ENCODE measurements at regions not wholly inside any gene's neighbourhood (a gene's known extent, or its start where the extent isn't known, plus 50 kb on each side); places are given as distances from the start of the nearest gene placed in this dataset.
"Not testable (repeated sequence)": the region's sequence is repeated elsewhere in the genome, so short reads cannot be mapped to it uniquely, and the experiment has no call there.

DNA sequence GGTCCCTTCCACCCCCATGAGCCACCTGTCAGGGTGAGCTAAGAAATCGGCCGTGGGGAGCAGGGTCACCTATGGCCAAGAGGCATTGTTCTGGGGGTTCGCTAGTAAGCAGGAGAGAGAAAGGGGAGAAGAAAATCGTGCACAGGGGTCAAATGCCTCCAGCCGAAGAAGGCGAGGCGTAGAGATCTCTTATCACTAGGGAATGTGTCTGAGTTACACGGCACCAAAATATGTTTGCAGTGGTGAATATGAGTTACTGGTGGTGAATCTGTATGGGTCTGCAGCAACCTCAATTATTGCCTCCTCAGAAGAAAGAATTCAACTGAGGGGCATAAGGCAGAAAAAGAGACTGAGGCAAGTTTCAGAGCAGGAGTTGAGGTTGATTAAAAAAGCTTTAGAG, 54.2 kb upstream of the RABGAP1L start:
- no peak overlapping the region for H2AFZ ChIP-seq (ENCODE audit: low read depth, low read length)
- H3K36me3 ChIP-seq (ENCODE audit: control insufficient read depth in 1 of 2, insufficient read depth in 2 of 2, low read depth in 1 of 2, low read length in 2 of 2), result no peaks in the 10 kb centered on the region
- H4K91ac ChIP-seq (ENCODE audit: low read length), result no peak overlapping the region
- no peak overlapping the region for H2BK12ac ChIP-seq (ENCODE audit: low read length in 2 of 2)
- no peak overlapping the region for H3K4ac ChIP-seq (ENCODE audit: low read depth in 1 of 2, low read length in 2 of 2)
- no peaks in the 10 kb centered on the region for H3K4me1 ChIP-seq (ENCODE audit: control insufficient read depth, insufficient read depth, low read depth, low read length)
- no peak overlapping the region for H2BK15ac ChIP-seq (ENCODE audit: low read depth, poor library complexity, severe bottlenecking)
- no peak overlapping the region for H3K9ac ChIP-seq (ENCODE audit: low read length)
- no peak overlapping the region for H2AK5ac ChIP-seq (ENCODE audit: low read length, severe bottlenecking)
- 92% methylated on average over 8 of the region's 8 CpGs for WGBS
- H3K23ac ChIP-seq (ENCODE audit: low read length in 2 of 2), result no peak overlapping the region
- H3K27ac ChIP-seq (ENCODE audit: low read length, poor library complexity, severe bottlenecking), result no peak overlapping the region
- H3K27me3 ChIP-seq (ENCODE audit: control insufficient read depth in 1 of 2, insufficient read depth in 1 of 2, low read length in 2 of 2), result peaks cover 0 to 11% of the 10 kb centered on the region in 2 experiments
- no peak overlapping the region for H3K18ac ChIP-seq (ENCODE audit: low read depth in 1 of 2, low read length in 2 of 2)
- H3K14ac ChIP-seq (ENCODE audit: low read length in 2 of 2), result no peak overlapping the region
- H3K4me2 ChIP-seq (ENCODE audit: low read length, poor library complexity, severe bottlenecking), result no peak overlapping the region
- no peak overlapping the region for H2BK120ac ChIP-seq (ENCODE audit: low read depth, low read length)
- DNase-seq, result no peak
- no peaks in the 10 kb centered on the region for H3K79me1 ChIP-seq (replicated peaks; ENCODE audit: low read length, poor library complexity, severe bottlenecking)
- no peak overlapping the region for H4K8ac ChIP-seq (ENCODE audit: low read length)
- H3K9me3 ChIP-seq (ENCODE audit: control insufficient read depth, low read length), result no peaks in the 10 kb centered on the region
- no peak overlapping the region for H2BK5ac ChIP-seq (ENCODE audit: low read depth, low read length, poor library complexity, severe bottlenecking)
- no peak overlapping the region for H3K4me3 ChIP-seq (ENCODE audit: insufficient read depth in 1 of 2, low read depth in 1 of 2, low read length in 2 of 2)

DNA sequence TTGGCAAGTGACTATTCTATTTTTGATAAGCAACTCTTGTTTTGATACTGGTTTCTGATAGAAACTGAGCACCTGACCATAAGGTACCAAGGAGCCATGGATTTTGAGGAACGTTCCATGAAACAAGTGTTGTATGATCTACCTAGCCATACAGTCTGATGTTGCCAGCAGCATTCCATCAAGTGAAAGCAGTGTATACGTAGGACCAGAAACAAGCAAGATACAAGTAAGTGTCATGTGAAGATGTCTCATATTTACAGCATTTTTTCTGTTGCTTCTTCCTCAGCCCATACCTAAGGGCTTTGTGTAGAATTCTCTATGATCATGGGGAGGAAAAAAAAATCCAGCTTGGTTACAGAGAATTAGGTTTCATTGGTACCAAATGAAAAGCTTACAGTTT, 55.6 kb upstream of the RABGAP1L start:
- Histone ChIP-seq H3K4me1 (ENCODE audit: control insufficient read depth, insufficient read depth, low read depth, low read length) (no peaks in the 10 kb centered on the region), H3K4me3 (ENCODE audit: insufficient read depth in 1 of 2, low read depth in 1 of 2, low read length in 2 of 2) (no peak overlapping the region), H2AK5ac (ENCODE audit: low read length, severe bottlenecking) (no peak overlapping the region), H3K23ac (ENCODE audit: low read length in 2 of 2) (no peak overlapping the region), H3K36me3 (ENCODE audit: control insufficient read depth in 1 of 2, insufficient read depth in 2 of 2, low read depth in 1 of 2, low read length in 2 of 2) (no peaks in the 10 kb centered on the region), H3K79me1 (replicated peaks; ENCODE audit: low read length, poor library complexity, severe bottlenecking) (no peaks in the 10 kb centered on the region), H2BK15ac (ENCODE audit: low read depth, poor library complexity, severe bottlenecking) (no peak overlapping the region), H2AFZ (ENCODE audit: low read depth, low read length) (no peak overlapping the region), H3K9me3 (ENCODE audit: control insufficient read depth, low read length) (no peaks in the 10 kb centered on the region), H4K8ac (ENCODE audit: low read length) (no peak overlapping the region), H4K91ac (ENCODE audit: low read length) (no peak overlapping the region), H3K9ac (ENCODE audit: low read length) (no peak overlapping the region), H3K4me2 (ENCODE audit: low read length, poor library complexity, severe bottlenecking) (no peak overlapping the region), H3K14ac (ENCODE audit: low read length in 2 of 2) (no peak overlapping the region), H3K27ac (ENCODE audit: low read length, poor library complexity, severe bottlenecking) (no peak overlapping the region), H3K18ac (ENCODE audit: low read depth in 1 of 2, low read length in 2 of 2) (no peak overlapping the region), H2BK120ac (ENCODE audit: low read depth, low read length) (no peak overlapping the region), H2BK12ac (ENCODE audit: low read length in 2 of 2) (no peak overlapping the region), H3K27me3 (ENCODE audit: control insufficient read depth in 1 of 2, insufficient read depth in 1 of 2, low read length in 2 of 2) (peaks cover 0 to 11% of the 10 kb centered on the region in 2 experiments), H3K4ac (ENCODE audit: low read depth in 1 of 2, low read length in 2 of 2) (no peak overlapping the region), H2BK5ac (ENCODE audit: low read depth, low read length, poor library complexity, severe bottlenecking) (no peak overlapping the region)
- DNase-seq, result no peak
- 100% methylated on average over 1 of the region's 2 CpGs for WGBS

- not testable (repeated sequence) for H3K23ac ChIP-seq (ENCODE audit: low read length in 2 of 2); H3K4ac ChIP-seq (ENCODE audit: low read depth in 1 of 2, low read length in 2 of 2); H4K8ac ChIP-seq (ENCODE audit: low read length); H2AK5ac ChIP-seq (ENCODE audit: low read length, severe bottlenecking); H3K27ac ChIP-seq (ENCODE audit: low read length, poor library complexity, severe bottlenecking); H2BK120ac ChIP-seq (ENCODE audit: low read depth, low read length); H3K14ac ChIP-seq (ENCODE audit: low read length in 2 of 2); H3K36me3 ChIP-seq (ENCODE audit: control insufficient read depth in 1 of 2, insufficient read depth in 2 of 2, low read depth in 1 of 2, low read length in 2 of 2); H3K4me3 ChIP-seq (ENCODE audit: insufficient read depth in 1 of 2, low read depth in 1 of 2, low read length in 2 of 2); DNase-seq; H3K18ac ChIP-seq (ENCODE audit: low read depth in 1 of 2, low read length in 2 of 2); H2BK5ac ChIP-seq (ENCODE audit: low read depth, low read length, poor library complexity, severe bottlenecking); H3K79me1 ChIP-seq (replicated peaks; ENCODE audit: low read length, poor library complexity, severe bottlenecking); H3K4me2 ChIP-seq (ENCODE audit: low read length, poor library complexity, severe bottlenecking); H2AFZ ChIP-seq (ENCODE audit: low read depth, low read length); H3K4me1 ChIP-seq (ENCODE audit: control insufficient read depth, insufficient read depth, low read depth, low read length); H4K91ac ChIP-seq (ENCODE audit: low read length); H2BK15ac ChIP-seq (ENCODE audit: low read depth, poor library complexity, severe bottlenecking); H3K9ac ChIP-seq (ENCODE audit: low read length); H2BK12ac ChIP-seq (ENCODE audit: low read length in 2 of 2); H3K9me3 ChIP-seq (ENCODE audit: control insufficient read depth, low read length)
- peaks cover 7 to 11% of the 10 kb centered on the region in 2 experiments for H3K27me3 ChIP-seq (ENCODE audit: control insufficient read depth in 1 of 2, insufficient read depth in 1 of 2, low read length in 2 of 2)
- WGBS, result 92% methylated on average over 9 of the region's 9 CpGs
These were observed 57.3 kb upstream of the RABGAP1L start for GRCh38 chr1:174101976-174102375.

DNA sequence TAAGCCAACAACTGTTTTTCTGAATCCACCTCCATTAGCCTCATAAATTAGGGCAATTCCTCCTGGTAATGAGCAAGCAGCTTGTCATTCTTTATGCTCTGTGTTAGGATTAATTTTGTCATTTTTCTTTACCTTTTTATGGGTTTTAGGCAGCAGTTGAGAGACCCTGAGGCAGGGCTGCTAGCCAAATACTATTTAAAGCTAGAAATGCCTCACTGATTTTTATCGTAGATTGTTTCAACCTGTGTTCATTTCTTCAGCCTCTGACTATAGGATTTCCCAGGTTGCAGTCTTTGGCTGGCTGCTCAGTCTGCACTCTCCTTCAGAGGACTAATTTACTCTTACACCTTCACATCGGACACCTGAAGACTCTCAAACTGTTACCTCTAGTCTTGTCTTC, 61.9 kb upstream of the RABGAP1L start:
- 92% methylated on average over 2 of the region's 2 CpGs for WGBS
- H3K4me1 ChIP-seq (ENCODE audit: control insufficient read depth, insufficient read depth, low read depth, low read length), result no peaks in the 10 kb centered on the region
- DNase-seq, result no peak

More for the DNA sequence above, 61.9 kb upstream of the RABGAP1L start:
- H3K14ac ChIP-seq (ENCODE audit: low read length in 2 of 2), result no peak overlapping the region
- H2BK5ac ChIP-seq (ENCODE audit: low read depth, low read length, poor library complexity, severe bottlenecking), result no peak overlapping the region
- H3K9ac ChIP-seq (ENCODE audit: low read length), result no peak overlapping the region
- H3K9me3 ChIP-seq (ENCODE audit: control insufficient read depth, low read length), result no peaks in the 10 kb centered on the region
- H3K18ac ChIP-seq (ENCODE audit: low read depth in 1 of 2, low read length in 2 of 2), result no peak overlapping the region
- no peak overlapping the region for H2BK12ac ChIP-seq (ENCODE audit: low read length in 2 of 2)
- no peaks in the 10 kb centered on the region for H3K79me1 ChIP-seq (replicated peaks; ENCODE audit: low read length, poor library complexity, severe bottlenecking)
- H3K27ac ChIP-seq (ENCODE audit: low read length, poor library complexity, severe bottlenecking), result no peak overlapping the region
- H4K8ac ChIP-seq (ENCODE audit: low read length), result no peak overlapping the region
- H2AK5ac ChIP-seq (ENCODE audit: low read length, severe bottlenecking), result no peak overlapping the region
- no peak overlapping the region for H4K91ac ChIP-seq (ENCODE audit: low read length)
- no peak overlapping the region for H3K23ac ChIP-seq (ENCODE audit: low read length in 2 of 2)
- no peak overlapping the region for H3K4me3 ChIP-seq (ENCODE audit: insufficient read depth in 1 of 2, low read depth in 1 of 2, low read length in 2 of 2)
- no peak overlapping the region for H3K4me2 ChIP-seq (ENCODE audit: low read length, poor library complexity, severe bottlenecking)
- H2BK15ac ChIP-seq (ENCODE audit: low read depth, poor library complexity, severe bottlenecking), result no peak overlapping the region
- no peak overlapping the region for H3K4ac ChIP-seq (ENCODE audit: low read depth in 1 of 2, low read length in 2 of 2)
- H2BK120ac ChIP-seq (ENCODE audit: low read depth, low read length), result no peak overlapping the region
- peaks cover 0 to 8% of the 10 kb centered on the region in 2 experiments for H3K27me3 ChIP-seq (ENCODE audit: control insufficient read depth in 1 of 2, insufficient read depth in 1 of 2, low read length in 2 of 2)
- H3K36me3 ChIP-seq (ENCODE audit: control insufficient read depth in 1 of 2, insufficient read depth in 2 of 2, low read depth in 1 of 2, low read length in 2 of 2), result no peaks in the 10 kb centered on the region
- no peak overlapping the region for H2AFZ ChIP-seq (ENCODE audit: low read depth, low read length)
